ENCODE measurements at regions not wholly inside any gene's neighbourhood (a gene's known extent, or its start where the extent isn't known, plus 50 kb on each side); places are given as distances from the start of the nearest gene placed in this dataset.
A peak's percentile ranks its signal among the peaks of the same experiment; 100 is the strongest.

DNA sequence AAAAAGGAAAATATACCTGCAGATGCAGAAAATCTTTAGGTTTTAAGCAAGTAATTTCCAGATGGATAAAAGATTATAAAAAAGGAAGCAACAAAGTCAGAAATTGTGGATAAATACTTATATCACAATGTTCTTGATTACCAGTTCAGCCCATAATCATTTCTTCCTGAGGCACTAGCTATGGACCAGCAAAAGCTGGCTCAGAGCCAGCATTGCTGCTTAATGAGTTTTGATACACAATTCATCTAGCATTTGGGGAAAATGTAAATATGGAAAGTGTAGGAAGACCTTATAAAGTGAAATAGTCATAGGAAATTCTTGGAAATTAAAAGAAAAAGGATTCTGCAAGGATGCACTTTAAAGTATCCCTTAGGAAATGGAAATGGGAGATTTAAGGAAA is 168.3 kb upstream of the GBE1 start:
- Histone ChIP-seq H3K27me3 (no peaks in the 10 kb centered on the region), H3K4me2 (no peak overlapping the region), H3K9me3 (replicated peaks in 1 of 11) (no peaks in the 10 kb centered on the region), H3K9ac (no peak overlapping the region), H3K4me3 (no peak overlapping the region), H3K27ac (no peak overlapping the region), H4K20me1 (no peaks in the 10 kb centered on the region), H3K4me1 (no peaks in the 10 kb centered on the region), H3K36me3 (no peaks in the 10 kb centered on the region)
- TF ChIP-seq Cebpa-rat (IDR thresholded peaks at IDR 0.05): no peak

DNA sequence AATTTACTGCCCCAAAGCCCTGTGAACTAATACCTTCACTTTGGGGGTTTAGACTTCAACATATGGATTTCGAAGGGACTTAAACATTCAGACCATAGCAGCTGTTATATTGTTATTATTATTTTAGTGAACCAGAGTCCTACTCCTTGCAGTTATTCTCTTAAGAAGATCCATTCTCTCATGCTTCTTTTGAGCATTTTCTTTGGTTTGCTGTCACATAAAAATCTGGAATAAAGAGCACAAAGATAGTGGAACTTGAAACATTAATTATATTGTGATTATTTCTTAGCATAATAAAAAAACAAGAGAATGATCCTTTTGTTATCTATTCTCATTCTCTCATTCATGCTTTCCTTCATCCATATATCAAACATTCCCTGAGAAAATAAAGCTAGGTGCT is 166.4 kb upstream of the GBE1 start:
- no peaks in the 10 kb centered on the region for H3K27me3 ChIP-seq
- H3K9me3 ChIP-seq (replicated peaks in 1 of 11): no peaks in the 10 kb centered on the region
- no peak overlapping the region for H3K27ac ChIP-seq
- no peaks in the 10 kb centered on the region for H3K4me1 ChIP-seq
- H3K9ac ChIP-seq: no peak overlapping the region
- H3K4me3 ChIP-seq: no peak overlapping the region
- H3K4me2 ChIP-seq: no peak overlapping the region
- H4K20me1 ChIP-seq: no peaks in the 10 kb centered on the region
- TF ChIP-seq Cebpa-rat (IDR thresholded peaks at IDR 0.05): no peak
- no peaks in the 10 kb centered on the region for H3K36me3 ChIP-seq

DNA sequence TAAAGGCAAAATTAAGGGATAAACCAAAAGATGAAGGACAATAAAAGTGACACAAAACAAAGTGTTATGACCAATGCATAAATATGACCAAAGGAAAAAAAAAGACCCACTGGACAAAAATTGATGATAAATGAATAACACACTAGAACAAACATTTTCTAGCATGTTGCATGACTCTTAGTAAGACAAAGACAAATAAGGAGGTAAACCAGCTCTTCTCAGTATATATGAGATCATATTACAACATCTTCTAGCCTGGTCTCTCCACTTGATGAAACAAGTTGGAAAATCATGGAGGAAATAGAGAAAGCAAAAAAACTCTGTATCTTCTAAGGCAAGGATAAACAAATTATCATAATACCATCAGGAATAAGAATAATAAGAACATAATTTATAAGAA is 163.9 kb upstream of the GBE1 start:
- Histone ChIP-seq H3K27ac (no peak overlapping the region), H3K4me3 (no peak overlapping the region), H3K4me2 (no peak overlapping the region), H4K20me1 (no peaks in the 10 kb centered on the region), H3K27me3 (no peaks in the 10 kb centered on the region), H3K36me3 (no peaks in the 10 kb centered on the region), H3K9me3 (replicated peaks in 1 of 11) (no peaks in the 10 kb centered on the region), H3K4me1 (no peaks in the 10 kb centered on the region), H3K9ac (no peak overlapping the region)
- TF ChIP-seq Cebpa-rat (IDR thresholded peaks at IDR 0.05): no peak

DNA sequence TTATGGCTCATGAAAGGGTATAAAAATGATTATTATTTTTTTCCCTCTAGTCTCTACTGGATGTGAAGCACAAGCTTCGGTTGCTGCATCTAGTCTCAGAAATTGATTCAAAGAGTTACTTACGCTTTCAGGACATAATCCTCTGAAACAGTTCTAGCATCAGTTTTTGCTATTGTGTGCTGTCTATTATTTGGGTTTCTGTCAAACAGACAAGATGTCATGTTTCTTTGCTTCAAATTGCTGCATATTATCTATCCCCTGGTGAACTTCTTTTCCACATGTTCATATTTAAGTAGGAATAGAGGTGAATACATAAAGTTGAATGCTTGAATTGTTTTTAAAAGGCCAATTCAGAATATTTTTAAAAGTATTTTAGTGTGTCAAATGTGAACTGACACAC is 161.6 kb upstream of the GBE1 start:
- Histone ChIP-seq H3K4me1 (peaks cover 0 to 4% (median 0%) of the 10 kb centered on the region in 10 experiments; a peak in 1 of 20 replicates), H4K20me1 (no peaks in the 10 kb centered on the region), H3K4me3 (no peak overlapping the region), H3K9me3 (replicated peaks in 1 of 11) (no peaks in the 10 kb centered on the region), H3K27ac (no peak overlapping the region), H3K36me3 (no peaks in the 10 kb centered on the region), H3K27me3 (no peaks in the 10 kb centered on the region), H3K4me2 (no peak overlapping the region), H3K9ac (no peak overlapping the region)
- no peak for TF ChIP-seq Cebpa-rat (IDR thresholded peaks at IDR 0.05)

DNA sequence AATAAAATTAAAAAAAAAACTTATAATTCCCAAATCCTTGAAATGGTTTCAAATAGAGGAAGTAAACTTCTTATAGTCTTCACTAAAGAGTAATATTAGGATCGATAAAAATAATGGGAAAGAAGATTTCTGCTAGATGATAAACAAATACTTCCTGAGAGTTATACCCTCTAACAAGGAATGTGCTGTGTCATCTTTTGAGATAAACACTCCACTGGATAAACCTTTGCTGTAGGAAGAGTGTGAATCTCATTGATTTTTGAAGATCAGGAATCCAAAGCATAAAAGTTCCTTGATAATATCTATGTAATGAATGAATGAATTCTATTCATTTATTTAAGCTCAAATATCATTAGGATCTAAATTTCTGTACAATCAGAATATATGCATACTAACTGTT is 161.0 kb upstream of the GBE1 start:
- H3K27me3 ChIP-seq: no peaks in the 10 kb centered on the region
- TF ChIP-seq Cebpa-rat (IDR thresholded peaks at IDR 0.05): no peak
- no peak overlapping the region for H3K4me2 ChIP-seq
- H3K9ac ChIP-seq: no peak overlapping the region
- no peaks in the 10 kb centered on the region for H3K9me3 ChIP-seq (replicated peaks in 1 of 11)
- no peaks in the 10 kb centered on the region for H4K20me1 ChIP-seq
- H3K4me3 ChIP-seq: no peak overlapping the region
- H3K4me1 ChIP-seq: peaks cover 0 to 4% (median 0%) of the 10 kb centered on the region in 10 experiments; a peak in 1 of 20 replicates
- H3K27ac ChIP-seq: no peak overlapping the region
- H3K36me3 ChIP-seq: no peaks in the 10 kb centered on the region

DNA sequence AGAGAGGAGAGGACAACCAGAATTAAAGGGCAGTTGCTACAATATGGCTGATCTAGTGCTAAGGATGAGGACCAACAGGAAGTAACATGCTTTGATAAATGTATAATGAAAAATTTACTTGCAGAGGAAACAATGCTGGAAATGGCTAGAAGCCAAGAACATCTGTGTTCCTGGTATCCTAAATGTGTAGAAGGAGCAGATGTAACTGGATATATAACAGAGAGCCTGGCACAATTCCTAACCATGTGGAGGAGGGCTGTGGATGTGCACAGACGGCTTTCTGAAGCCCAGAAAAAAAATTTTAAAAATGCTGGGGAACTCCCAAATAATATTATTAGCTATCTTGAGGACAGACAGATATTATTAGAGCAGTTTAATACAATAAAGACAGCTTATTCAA is 159.4 kb upstream of the GBE1 start:
- H4K20me1 ChIP-seq: no peaks in the 10 kb centered on the region
- H3K9me3 ChIP-seq (replicated peaks in 1 of 11): no peaks in the 10 kb centered on the region
- no peak overlapping the region for H3K4me3 ChIP-seq
- H3K4me1 ChIP-seq: peaks cover 0 to 4% (median 0%) of the 10 kb centered on the region in 10 experiments; a peak in 1 of 20 replicates
- no peaks in the 10 kb centered on the region for H3K27me3 ChIP-seq
- H3K36me3 ChIP-seq: no peaks in the 10 kb centered on the region
- no peak overlapping the region for H3K9ac ChIP-seq
- no peak overlapping the region for H3K27ac ChIP-seq
- TF ChIP-seq Cebpa-rat (IDR thresholded peaks at IDR 0.05): no peak
- H3K4me2 ChIP-seq: no peak overlapping the region

DNA sequence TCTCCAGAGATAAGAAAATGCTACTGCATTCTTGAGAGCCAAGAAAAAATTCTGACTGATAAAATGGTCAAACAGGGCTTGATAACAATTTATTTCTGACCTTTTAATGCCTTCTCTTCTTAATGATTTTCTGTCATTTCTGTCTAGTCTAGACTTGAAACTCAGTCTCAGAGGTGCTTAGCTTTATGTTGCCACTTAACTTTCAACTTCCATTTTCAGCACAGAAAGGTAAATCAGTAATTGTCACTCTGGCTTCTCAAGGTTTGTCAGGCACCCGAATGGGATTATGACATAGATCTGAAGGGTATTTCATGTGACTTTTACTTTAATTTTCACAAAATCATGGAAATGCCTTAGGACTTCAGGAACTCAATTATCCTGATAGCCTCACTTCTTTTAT is 155.4 kb upstream of the GBE1 start:
- no peak for TF ChIP-seq Cebpa-rat (IDR thresholded peaks at IDR 0.05)
- no peak overlapping the region for H3K4me3 ChIP-seq
- H3K36me3 ChIP-seq: no peaks in the 10 kb centered on the region
- no peak overlapping the region for H3K9ac ChIP-seq
- no peak overlapping the region for H3K4me2 ChIP-seq
- no peak overlapping the region for H3K27ac ChIP-seq
- H3K4me1 ChIP-seq: peaks cover 0 to 4% (median 0%) of the 10 kb centered on the region in 10 experiments; a peak in 1 of 20 replicates
- no peaks in the 10 kb centered on the region for H3K9me3 ChIP-seq (replicated peaks in 1 of 11)
- no peaks in the 10 kb centered on the region for H4K20me1 ChIP-seq
- H3K27me3 ChIP-seq: no peaks in the 10 kb centered on the region

DNA sequence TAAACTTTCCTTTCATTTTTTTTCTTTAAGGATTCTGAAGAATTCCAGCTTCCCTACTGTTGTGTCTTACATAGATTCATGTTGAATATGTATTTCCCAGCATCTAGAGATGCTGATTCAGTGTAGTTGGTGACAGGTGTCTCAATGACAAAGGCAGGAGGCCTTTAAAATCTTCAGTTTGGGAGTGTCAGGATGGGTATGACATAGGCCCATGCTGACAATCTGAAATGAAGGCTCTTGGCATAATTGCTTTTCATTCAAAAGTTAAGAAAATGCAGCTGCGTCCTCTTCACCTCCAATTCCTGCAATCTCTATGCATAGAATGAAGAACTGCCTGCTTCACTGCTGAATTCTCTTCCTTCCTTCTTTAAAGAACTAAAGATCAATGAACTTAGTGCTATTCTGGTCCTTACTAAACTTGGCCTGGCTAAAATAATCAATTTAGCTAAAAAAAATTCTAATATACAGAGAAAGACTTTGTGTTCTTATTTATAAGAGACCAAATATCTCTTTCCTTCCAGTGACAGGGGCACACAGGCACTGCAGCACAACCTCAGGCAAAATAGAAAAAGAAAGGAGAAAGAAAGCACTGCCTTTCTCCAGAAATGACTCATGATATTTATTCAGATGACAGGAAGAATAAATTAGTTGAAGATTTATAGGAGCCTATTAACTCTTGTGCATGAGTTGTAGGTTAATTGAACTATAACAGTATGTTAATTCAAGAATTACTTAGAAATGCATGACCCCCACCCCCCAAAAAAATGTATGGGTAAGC is 152.6 kb upstream of the GBE1 start:
- no peaks in the 10 kb centered on the region for H3K36me3 ChIP-seq
- no peak overlapping the region for H3K4me2 ChIP-seq
- TF ChIP-seq Cebpa-rat (IDR thresholded peaks at IDR 0.05): no peak
- no peak overlapping the region for H3K27ac ChIP-seq
- H3K4me1 ChIP-seq: peaks cover 0 to 8% (median 0%) of the 10 kb centered on the region in 10 experiments; a peak in 4 of 20 replicates
- no peaks in the 10 kb centered on the region for H3K27me3 ChIP-seq
- H4K20me1 ChIP-seq: no peaks in the 10 kb centered on the region
- no peaks in the 10 kb centered on the region for H3K9me3 ChIP-seq (replicated peaks in 1 of 11)
- H3K4me3 ChIP-seq: no peak overlapping the region
- H3K9ac ChIP-seq: no peak overlapping the region

DNA sequence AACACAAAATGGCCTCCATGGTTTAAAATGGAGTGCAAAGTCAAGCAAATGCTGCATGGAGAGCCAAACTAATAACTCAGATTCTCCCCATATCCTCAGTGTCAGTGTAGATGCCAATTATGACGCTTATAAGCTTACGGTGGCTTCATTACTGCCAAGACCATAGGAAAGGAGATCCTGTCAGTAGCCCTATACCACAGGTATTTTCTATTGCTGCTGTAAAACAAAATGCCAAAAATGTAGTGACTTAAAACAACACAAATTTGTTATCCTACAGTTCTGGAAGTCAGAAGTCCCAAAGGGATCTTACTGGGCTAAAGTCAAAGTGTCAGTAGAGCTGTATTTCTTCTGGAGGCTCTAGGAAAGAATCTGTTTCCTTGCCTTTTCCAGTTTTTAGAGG is 149.8 kb upstream of the GBE1 start:
- no peak for TF ChIP-seq Cebpa-rat (IDR thresholded peaks at IDR 0.05)
- H3K27me3 ChIP-seq: no peaks in the 10 kb centered on the region
- H3K4me1 ChIP-seq: peaks cover 0 to 8% (median 0%) of the 10 kb centered on the region in 10 experiments; a peak in 5 of 20 replicates
- peak overlapping the region in 2 of 11 experiments; percentile 7 to 24; a peak in 1 of 22 replicates for H3K4me2 ChIP-seq
- no peak overlapping the region for H3K4me3 ChIP-seq
- peaks cover 0 to 9% (median 0%) of the 10 kb centered on the region in 11 experiments; a peak in 3 of 22 replicates for H3K9me3 ChIP-seq (replicated peaks in 1 of 11)
- no peak overlapping the region for H3K9ac ChIP-seq
- H3K36me3 ChIP-seq: no peaks in the 10 kb centered on the region
- H3K27ac ChIP-seq: no peak overlapping the region
- no peaks in the 10 kb centered on the region for H4K20me1 ChIP-seq

DNA sequence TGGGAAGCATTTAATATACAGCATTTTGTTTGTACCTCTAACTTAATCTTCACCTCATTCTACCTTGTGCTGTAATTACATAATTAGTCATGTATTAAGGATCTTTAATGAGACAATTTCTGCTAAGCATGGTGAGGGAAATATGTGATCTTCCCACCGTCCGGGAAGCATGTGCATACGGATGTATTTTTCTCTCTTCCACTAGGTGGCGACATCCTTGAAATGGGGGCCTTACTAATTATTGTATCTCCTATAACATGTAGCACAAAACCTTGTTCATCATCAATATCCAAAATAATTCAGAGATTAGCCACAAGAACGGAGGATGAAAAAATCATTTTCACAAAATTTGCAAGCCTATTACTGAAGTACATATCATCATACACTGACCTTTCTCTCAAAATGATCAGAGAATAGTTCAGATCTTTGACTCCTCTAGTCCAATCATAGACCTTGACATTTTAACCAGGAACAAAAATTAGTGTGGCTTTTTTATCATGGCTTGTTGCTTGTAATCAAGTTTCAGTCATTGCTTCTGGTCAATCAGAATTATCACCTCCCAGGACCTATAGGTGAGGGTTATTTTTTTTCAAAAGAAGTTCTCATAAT is 148.9 kb upstream of the GBE1 start:
- no peaks in the 10 kb centered on the region for H4K20me1 ChIP-seq
- H3K27ac ChIP-seq: no peak overlapping the region
- no peaks in the 10 kb centered on the region for H3K36me3 ChIP-seq
- H3K27me3 ChIP-seq: no peaks in the 10 kb centered on the region
- peaks cover 0 to 9% (median 0%) of the 10 kb centered on the region in 11 experiments; a peak in 3 of 22 replicates for H3K9me3 ChIP-seq (replicated peaks in 1 of 11)
- TF ChIP-seq Cebpa-rat (IDR thresholded peaks at IDR 0.05): no peak
- H3K9ac ChIP-seq: no peak overlapping the region
- no peak overlapping the region for H3K4me3 ChIP-seq
- peak overlapping the region in 1 of 11 experiments; percentile 7; a peak in 2 of 22 replicates for H3K4me2 ChIP-seq
- peaks cover 0 to 8% (median 0%) of the 10 kb centered on the region in 10 experiments; a peak in 5 of 20 replicates for H3K4me1 ChIP-seq

All from BLaER1 treated with 17β-estradiol and CSF1 and Interleukin-3, amounts not matched to agents 10 nM and 100 nM (cell line).